ENCODE measurements at regions not wholly inside any gene's neighbourhood (a gene's known extent, or its start where the extent isn't known, plus 50 kb on each side); places are given as distances from the start of the nearest gene placed in this dataset.
A peak's percentile ranks its signal among the peaks of the same experiment; 100 is the strongest.

GRCh38 chr17:72422505-72423285 lies 301.9 kb downstream of the SOX9 start:
- Histone ChIP-seq H3K27me3 (ENCODE audit: control insufficient read depth, insufficient read depth, low read length) (no peaks in the 10 kb centered on the region), H3K9me3 (ENCODE audit: control insufficient read depth, insufficient read depth, low read length) (no peaks in the 10 kb centered on the region), H3K4me3 (ENCODE audit: low read depth, low read length) (no peak overlapping the region), H3K4me1 (ENCODE audit: control insufficient read depth, insufficient read depth, low read length) (peaks cover 42% of the 10 kb centered on the region), H3K27ac (ENCODE audit: low read depth, low read length) (no peak overlapping the region), H3K36me3 (ENCODE audit: control insufficient read depth, insufficient read depth, low read length) (peaks cover 15% of the 10 kb centered on the region)
- WGBS (ENCODE audit: insufficient coverage), result 66% methylated on average over 17 of the region's 21 CpGs
- peak in 1 of 6 donors; percentile 10 for DNase-seq (ENCODE audit: low read depth in 4 of 6, low spot score in 6 of 6)

- no peak for DNase-seq (ENCODE audit: low read depth in 4 of 6, low spot score in 6 of 6)
- peaks cover 15% of the 10 kb centered on the region for H3K36me3 ChIP-seq (ENCODE audit: control insufficient read depth, insufficient read depth, low read length)
- peaks cover 46% of the 10 kb centered on the region for H3K4me1 ChIP-seq (ENCODE audit: control insufficient read depth, insufficient read depth, low read length)
- H3K9me3 ChIP-seq (ENCODE audit: control insufficient read depth, insufficient read depth, low read length), result no peaks in the 10 kb centered on the region
- H3K4me3 ChIP-seq (ENCODE audit: low read depth, low read length), result no peak overlapping the region
- no peak overlapping the region for H3K27ac ChIP-seq (ENCODE audit: low read depth, low read length)
- 100% methylated on average over 1 of the region's 5 CpGs for WGBS (ENCODE audit: insufficient coverage)
- no peaks in the 10 kb centered on the region for H3K27me3 ChIP-seq (ENCODE audit: control insufficient read depth, insufficient read depth, low read length)
These were observed 302.4 kb downstream of the SOX9 start for GRCh38 chr17:72423286-72423589.

DNA sequence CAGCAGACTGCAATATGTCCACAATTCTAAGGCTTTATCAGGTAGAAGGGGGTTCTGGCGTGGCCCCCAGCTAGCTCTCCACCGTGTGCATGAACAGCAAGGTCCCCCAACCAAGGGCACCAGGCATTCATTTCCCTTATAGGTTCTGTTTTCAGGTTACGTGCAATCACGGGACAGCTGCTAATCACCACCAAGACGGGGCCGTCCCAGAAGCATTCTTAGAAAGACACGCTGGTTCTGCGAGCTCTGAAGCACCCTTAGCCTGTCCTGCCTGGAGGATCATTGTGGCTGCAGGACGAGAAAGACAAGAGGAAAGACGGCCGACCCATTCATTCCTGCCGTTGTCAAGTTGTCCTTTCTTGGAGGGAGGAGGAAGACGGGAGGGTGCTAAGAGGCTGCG lies 302.9 kb downstream of the SOX9 start:
- H3K36me3 ChIP-seq (ENCODE audit: control insufficient read depth, insufficient read depth, low read length), result peaks cover 15% of the 10 kb centered on the region
- 74% methylated on average over 13 of the region's 14 CpGs for WGBS (ENCODE audit: insufficient coverage)

GRCh38 chr17:72424505-72425117 lies 303.8 kb downstream of the SOX9 start:
- Histone ChIP-seq H3K4me1 (ENCODE audit: control insufficient read depth, insufficient read depth, low read length) (peaks cover 43% of the 10 kb centered on the region), H3K9me3 (ENCODE audit: control insufficient read depth, insufficient read depth, low read length) (no peaks in the 10 kb centered on the region), H3K27ac (ENCODE audit: low read depth, low read length) (no peak overlapping the region), H3K27me3 (ENCODE audit: control insufficient read depth, insufficient read depth, low read length) (no peaks in the 10 kb centered on the region), H3K36me3 (ENCODE audit: control insufficient read depth, insufficient read depth, low read length) (peaks cover 15% of the 10 kb centered on the region), H3K4me3 (ENCODE audit: low read depth, low read length) (no peak overlapping the region)
- 83% methylated on average over 11 of the region's 12 CpGs for WGBS (ENCODE audit: insufficient coverage)
- DNase-seq (ENCODE audit: low read depth in 4 of 6, low spot score in 6 of 6), result no peak

More for the DNA sequence above, 302.9 kb downstream of the SOX9 start:
- no peak overlapping the region for H3K4me3 ChIP-seq (ENCODE audit: low read depth, low read length)
- H3K4me1 ChIP-seq (ENCODE audit: control insufficient read depth, insufficient read depth, low read length), result peaks cover 46% of the 10 kb centered on the region
- DNase-seq (ENCODE audit: low read depth in 4 of 6, low spot score in 6 of 6), result no peak
- no peaks in the 10 kb centered on the region for H3K27me3 ChIP-seq (ENCODE audit: control insufficient read depth, insufficient read depth, low read length)
- H3K9me3 ChIP-seq (ENCODE audit: control insufficient read depth, insufficient read depth, low read length), result no peaks in the 10 kb centered on the region
- no peak overlapping the region for H3K27ac ChIP-seq (ENCODE audit: low read depth, low read length)

DNA sequence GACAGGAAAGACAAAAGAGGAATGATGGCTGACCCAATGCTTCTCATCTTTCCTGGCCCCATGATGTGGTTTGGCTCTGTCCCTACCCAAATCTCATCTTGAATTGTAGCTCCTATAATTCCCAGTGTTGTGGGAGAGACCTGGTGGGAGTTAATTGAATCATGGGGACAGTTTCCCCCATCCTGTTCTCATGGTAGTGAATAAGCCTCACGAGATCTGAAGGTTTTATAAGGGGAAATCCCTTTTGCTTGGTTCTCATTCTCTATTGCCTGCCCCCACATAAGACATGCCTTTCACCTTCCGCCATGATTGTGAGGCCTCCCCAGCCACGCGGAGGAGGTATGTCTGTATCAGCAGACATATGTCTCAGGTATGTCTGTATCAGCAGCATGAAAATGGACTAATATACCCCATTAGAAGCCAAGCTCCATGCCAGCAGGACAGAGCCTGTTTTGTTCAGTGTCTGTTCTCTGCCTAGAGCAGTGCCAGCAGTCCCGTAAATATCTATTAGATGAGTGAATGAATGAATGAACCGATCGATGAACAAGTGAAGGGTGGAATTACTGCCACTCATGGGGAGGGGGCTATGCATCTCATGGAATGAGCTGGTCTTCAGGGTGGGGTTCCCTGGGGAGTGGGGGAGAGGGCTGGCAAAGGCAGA lies 304.4 kb downstream of the SOX9 start:
- WGBS (ENCODE audit: insufficient coverage), result 79% methylated on average over 3 of the region's 7 CpGs
- H3K4me1 ChIP-seq (ENCODE audit: control insufficient read depth, insufficient read depth, low read length), result peaks cover 36% of the 10 kb centered on the region

GRCh38 chr17:72425794-72426168 lies 305.0 kb downstream of the SOX9 start:
- WGBS (ENCODE audit: insufficient coverage), result no CpG with 5 or more reads among the region's 5 CpGs

More for the DNA sequence above, 304.4 kb downstream of the SOX9 start:
- DNase-seq (ENCODE audit: low read depth in 4 of 6, low spot score in 6 of 6), result no peak
- Histone ChIP-seq H3K9me3 (ENCODE audit: control insufficient read depth, insufficient read depth, low read length) (no peaks in the 10 kb centered on the region), H3K4me3 (ENCODE audit: low read depth, low read length) (no peak overlapping the region), H3K27ac (ENCODE audit: low read depth, low read length) (no peak overlapping the region), H3K27me3 (ENCODE audit: control insufficient read depth, insufficient read depth, low read length) (no peaks in the 10 kb centered on the region), H3K36me3 (ENCODE audit: control insufficient read depth, insufficient read depth, low read length) (peaks cover 13% of the 10 kb centered on the region)

GRCh38 chr17:72426321-72426720 lies 305.5 kb downstream of the SOX9 start:
- WGBS (ENCODE audit: insufficient coverage), result 84% methylated on average over 4 of the region's 4 CpGs
- Histone ChIP-seq H3K27me3 (ENCODE audit: control insufficient read depth, insufficient read depth, low read length) (no peaks in the 10 kb centered on the region), H3K4me3 (ENCODE audit: low read depth, low read length) (no peak overlapping the region), H3K27ac (ENCODE audit: low read depth, low read length) (no peak overlapping the region), H3K9me3 (ENCODE audit: control insufficient read depth, insufficient read depth, low read length) (no peaks in the 10 kb centered on the region), H3K36me3 (ENCODE audit: control insufficient read depth, insufficient read depth, low read length) (peaks cover 9% of the 10 kb centered on the region), H3K4me1 (ENCODE audit: control insufficient read depth, insufficient read depth, low read length) (peaks cover 34% of the 10 kb centered on the region)
- DNase-seq (ENCODE audit: low read depth in 4 of 6, low spot score in 6 of 6), result no peak

More at GRCh38 chr17:72425794-72426168, 305.0 kb downstream of the SOX9 start:
- H3K9me3 ChIP-seq (ENCODE audit: control insufficient read depth, insufficient read depth, low read length), result no peaks in the 10 kb centered on the region
- H3K27ac ChIP-seq (ENCODE audit: low read depth, low read length), result no peak overlapping the region
- H3K27me3 ChIP-seq (ENCODE audit: control insufficient read depth, insufficient read depth, low read length), result no peaks in the 10 kb centered on the region
- peaks cover 36% of the 10 kb centered on the region for H3K4me1 ChIP-seq (ENCODE audit: control insufficient read depth, insufficient read depth, low read length)
- peaks cover 12% of the 10 kb centered on the region for H3K36me3 ChIP-seq (ENCODE audit: control insufficient read depth, insufficient read depth, low read length)
- no peak overlapping the region for H3K4me3 ChIP-seq (ENCODE audit: low read depth, low read length)
- DNase-seq (ENCODE audit: low read depth in 4 of 6, low spot score in 6 of 6), result no peak

DNA sequence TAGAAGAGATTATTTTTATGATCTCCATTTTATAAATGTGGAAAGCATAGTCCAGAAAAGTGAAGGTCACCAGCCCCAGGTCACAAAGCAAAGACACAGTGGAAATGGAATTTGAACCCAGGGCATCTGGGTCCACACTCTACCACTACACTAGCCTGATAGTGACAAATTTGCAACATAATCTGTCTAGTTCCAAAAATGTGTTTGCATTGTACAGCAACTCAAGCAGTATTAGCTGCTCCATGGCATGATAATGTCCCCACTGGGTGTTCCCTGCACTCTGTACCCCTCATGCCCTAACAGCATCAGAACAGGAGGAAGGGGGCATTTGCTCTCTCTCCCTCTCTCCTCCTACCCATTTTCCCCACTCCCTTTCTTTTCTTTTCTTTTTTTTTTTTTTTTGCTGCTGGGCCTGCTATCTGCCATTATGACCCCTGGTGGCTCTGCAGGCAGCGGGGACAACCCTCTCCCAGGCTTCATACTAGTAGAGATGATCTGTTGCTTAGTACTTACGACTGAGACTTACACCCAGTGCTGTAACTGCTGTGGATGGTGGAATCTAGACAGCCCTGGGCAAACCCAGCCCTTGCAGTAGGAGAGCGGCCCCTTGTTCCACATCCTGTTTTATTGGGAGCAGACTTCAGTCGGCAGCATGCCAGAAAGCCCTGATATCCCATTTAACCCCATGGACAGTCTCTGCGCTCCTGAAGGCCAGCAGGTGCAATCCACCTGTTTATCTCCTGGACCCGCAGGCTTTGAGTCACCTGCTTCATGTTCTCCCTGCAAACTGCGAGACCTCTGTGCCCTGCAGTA lies 306.3 kb downstream of the SOX9 start:
- DNase-seq (ENCODE audit: low read depth in 4 of 6, low spot score in 6 of 6), result no peak
- 56% methylated on average over 6 of the region's 7 CpGs for WGBS (ENCODE audit: insufficient coverage)
- Histone ChIP-seq H3K36me3 (ENCODE audit: control insufficient read depth, insufficient read depth, low read length) (peaks cover 9% of the 10 kb centered on the region), H3K4me3 (ENCODE audit: low read depth, low read length) (no peak overlapping the region), H3K9me3 (ENCODE audit: control insufficient read depth, insufficient read depth, low read length) (no peaks in the 10 kb centered on the region), H3K27ac (ENCODE audit: low read depth, low read length) (no peak overlapping the region), H3K4me1 (ENCODE audit: control insufficient read depth, insufficient read depth, low read length) (peaks cover 35% of the 10 kb centered on the region), H3K27me3 (ENCODE audit: control insufficient read depth, insufficient read depth, low read length) (no peaks in the 10 kb centered on the region)

DNA sequence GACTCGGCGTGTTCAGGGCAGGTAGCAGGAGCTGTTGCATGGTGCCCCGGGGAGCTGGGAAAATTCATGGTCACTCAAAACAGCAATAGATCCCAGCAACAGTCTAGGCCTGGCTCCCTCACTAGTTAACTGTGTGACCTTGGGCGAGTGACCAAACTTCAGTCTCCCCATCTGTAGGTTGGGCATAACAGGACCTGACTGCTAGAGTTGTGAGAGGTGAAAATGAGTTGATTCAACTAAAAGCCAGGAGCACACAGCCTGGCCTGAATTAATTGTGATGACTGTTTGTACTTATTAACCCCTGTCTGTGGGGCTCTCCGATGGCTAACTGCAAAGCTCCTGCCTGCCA lies 306.9 kb downstream of the SOX9 start:
- peaks cover 9% of the 10 kb centered on the region for H3K36me3 ChIP-seq (ENCODE audit: control insufficient read depth, insufficient read depth, low read length)
- peaks cover 34% of the 10 kb centered on the region for H3K4me1 ChIP-seq (ENCODE audit: control insufficient read depth, insufficient read depth, low read length)
- H3K9me3 ChIP-seq (ENCODE audit: control insufficient read depth, insufficient read depth, low read length), result no peaks in the 10 kb centered on the region
- no peak overlapping the region for H3K27ac ChIP-seq (ENCODE audit: low read depth, low read length)
- H3K4me3 ChIP-seq (ENCODE audit: low read depth, low read length), result no peak overlapping the region
- DNase-seq (ENCODE audit: low read depth in 4 of 6, low spot score in 6 of 6), result no peak
- H3K27me3 ChIP-seq (ENCODE audit: control insufficient read depth, insufficient read depth, low read length), result no peaks in the 10 kb centered on the region
- WGBS (ENCODE audit: insufficient coverage), result 62% methylated on average over 4 of the region's 5 CpGs
